ENCODE measurements at regions not wholly inside any gene's neighbourhood (a gene's known extent, or its start where the extent isn't known, plus 50 kb on each side); places are given as distances from the start of the nearest gene placed in this dataset.

DNA sequence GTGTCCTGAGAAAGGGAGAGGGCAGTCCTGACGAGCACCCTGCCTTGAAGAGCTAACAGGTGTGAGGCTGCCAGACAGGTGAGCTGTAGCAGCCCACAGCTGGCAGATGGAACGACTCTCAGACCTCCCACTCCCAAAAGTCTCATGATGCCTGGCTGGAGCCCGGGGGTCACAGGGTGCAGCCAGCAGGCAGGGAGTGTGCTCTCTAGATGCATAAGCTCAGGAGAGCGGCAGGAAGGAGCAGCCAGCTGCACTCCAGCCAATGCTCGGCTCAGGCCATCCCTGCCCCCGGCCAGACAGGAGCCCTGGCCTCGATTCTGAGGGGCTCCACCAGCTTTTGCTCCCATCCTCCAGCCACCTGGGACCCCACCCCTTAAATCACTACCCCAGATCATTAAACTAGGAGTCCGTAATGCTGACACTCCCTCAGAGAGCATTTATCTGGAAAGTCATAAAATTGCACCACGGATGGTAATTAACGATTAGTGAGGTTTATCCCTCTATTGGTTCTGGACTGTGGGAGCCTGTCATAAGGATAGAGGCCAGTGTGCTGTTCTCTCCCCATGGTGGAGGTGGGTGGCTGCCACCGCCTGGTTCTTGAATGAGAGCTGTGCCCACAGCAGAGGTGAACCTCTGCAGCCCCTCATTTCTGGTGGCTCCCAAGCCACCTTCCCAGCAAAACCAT is 63.5 kb upstream of the ZMIZ1 start:
- no peak for TF ChIP-seq FOXP2 (optimal IDR thresholded peaks at IDR 0.05; ENCODE audit: borderline replicate concordance, extremely low read depth, extremely low read length, insufficient read depth)
- TF ChIP-seq TAF1 (IDR thresholded peaks at IDR 0.05; ENCODE audit: borderline replicate concordance, insufficient read depth, low read length): no peak
- TF ChIP-seq SIN3A (IDR thresholded peaks at IDR 0.05; ENCODE audit: borderline replicate concordance, insufficient read depth, low read length): no peak

DNA sequence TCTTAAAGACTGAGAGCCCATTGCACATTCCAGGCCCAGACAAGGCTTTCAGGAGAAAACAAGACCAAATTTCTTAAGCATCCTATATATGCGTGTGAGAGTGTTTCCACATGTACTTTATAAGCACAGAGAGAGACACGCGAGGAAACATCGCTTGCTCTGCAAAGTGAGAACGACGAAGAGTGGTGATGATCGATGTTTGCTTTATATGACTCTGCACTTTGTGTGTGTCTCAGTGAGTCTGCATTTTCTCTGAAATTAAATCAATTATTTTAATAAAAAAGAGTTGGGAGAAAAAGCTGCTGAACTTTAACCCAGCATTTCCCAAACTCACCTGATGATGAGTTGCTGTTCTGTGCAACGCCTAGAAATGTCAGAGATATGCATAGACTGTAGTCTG is 61.7 kb upstream of the ZMIZ1 start:
- TF ChIP-seq SIN3A (IDR thresholded peaks at IDR 0.05; ENCODE audit: borderline replicate concordance, insufficient read depth, low read length) (no peak), POLR2AphosphoS5 (IDR thresholded peaks at IDR 0.05; ENCODE audit: low read depth, low read length) (no peak), FOXP2 (optimal IDR thresholded peaks at IDR 0.05; ENCODE audit: borderline replicate concordance, extremely low read depth, extremely low read length, insufficient read depth) (no peak), TAF1 (IDR thresholded peaks at IDR 0.05; ENCODE audit: borderline replicate concordance, insufficient read depth, low read length) (no peak)
- TF ChIP-seq, protein P1, sequence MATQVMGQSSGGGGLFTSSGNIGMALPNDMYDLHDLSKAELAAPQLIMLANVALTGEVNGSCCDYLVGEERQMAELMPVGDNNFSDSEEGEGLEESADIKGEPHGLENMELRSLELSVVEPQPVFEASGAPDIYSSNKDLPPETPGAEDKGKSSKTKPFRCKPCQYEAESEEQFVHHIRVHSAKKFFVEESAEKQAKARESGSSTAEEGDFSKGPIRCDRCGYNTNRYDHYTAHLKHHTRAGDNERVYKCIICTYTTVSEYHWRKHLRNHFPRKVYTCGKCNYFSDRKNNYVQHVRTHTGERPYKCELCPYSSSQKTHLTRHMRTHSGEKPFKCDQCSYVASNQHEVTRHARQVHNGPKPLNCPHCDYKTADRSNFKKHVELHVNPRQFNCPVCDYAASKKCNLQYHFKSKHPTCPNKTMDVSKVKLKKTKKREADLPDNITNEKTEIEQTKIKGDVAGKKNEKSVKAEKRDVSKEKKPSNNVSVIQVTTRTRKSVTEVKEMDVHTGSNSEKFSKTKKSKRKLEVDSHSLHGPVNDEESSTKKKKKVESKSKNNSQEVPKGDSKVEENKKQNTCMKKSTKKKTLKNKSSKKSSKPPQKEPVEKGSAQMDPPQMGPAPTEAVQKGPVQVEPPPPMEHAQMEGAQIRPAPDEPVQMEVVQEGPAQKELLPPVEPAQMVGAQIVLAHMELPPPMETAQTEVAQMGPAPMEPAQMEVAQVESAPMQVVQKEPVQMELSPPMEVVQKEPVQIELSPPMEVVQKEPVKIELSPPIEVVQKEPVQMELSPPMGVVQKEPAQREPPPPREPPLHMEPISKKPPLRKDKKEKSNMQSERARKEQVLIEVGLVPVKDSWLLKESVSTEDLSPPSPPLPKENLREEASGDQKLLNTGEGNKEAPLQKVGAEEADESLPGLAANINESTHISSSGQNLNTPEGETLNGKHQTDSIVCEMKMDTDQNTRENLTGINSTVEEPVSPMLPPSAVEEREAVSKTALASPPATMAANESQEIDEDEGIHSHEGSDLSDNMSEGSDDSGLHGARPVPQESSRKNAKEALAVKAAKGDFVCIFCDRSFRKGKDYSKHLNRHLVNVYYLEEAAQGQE (IDR thresholded peaks at IDR 0.05; ENCODE audit: insufficient read depth in 1 of 2, low read depth in 2 of 2, low read length in 2 of 2): no peak

DNA sequence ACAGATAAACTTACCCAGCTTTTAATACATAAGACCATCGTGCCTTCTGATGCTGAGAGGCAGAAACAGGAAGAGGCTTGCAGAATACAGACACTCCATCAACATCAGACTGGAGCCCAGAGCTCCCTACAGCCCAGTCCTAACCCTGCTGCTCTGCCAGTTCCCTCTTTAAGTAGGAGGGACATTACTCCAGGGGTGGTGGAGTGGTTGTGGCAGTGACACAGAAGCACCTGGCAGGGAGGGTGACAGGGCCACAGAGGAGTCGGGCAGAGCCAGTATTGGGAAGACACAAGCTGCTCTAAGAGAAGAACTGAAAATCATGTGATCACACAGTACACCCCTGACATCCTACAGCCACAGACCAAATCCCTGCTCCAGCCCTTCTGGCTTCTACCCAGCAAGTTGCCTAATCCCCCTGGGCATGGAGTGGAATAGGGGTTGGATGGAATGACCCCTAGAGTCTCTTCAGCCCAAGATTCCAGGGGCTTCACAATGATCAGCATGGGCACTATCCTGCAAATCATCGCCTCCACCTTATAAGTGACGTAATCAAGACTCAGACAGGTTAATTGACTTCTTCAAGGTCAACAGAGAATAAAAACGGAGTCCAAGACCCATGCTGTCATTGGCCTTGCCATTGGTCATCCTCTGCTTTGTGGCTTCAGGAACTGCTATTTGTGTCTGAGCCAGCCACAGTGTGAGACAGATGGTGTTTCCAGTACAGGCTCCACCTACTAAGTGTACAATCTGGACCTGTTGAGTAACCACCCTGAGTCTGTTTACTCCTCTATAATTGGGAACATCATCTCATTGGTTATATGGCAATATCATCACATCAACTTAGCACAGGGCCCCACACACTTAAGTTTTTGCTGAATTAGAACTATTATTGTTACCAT is 61.1 kb upstream of the ZMIZ1 start:
- no peak for TF ChIP-seq SIN3A (IDR thresholded peaks at IDR 0.05; ENCODE audit: borderline replicate concordance, insufficient read depth, low read length)
- TF ChIP-seq, protein P1 (IDR thresholded peaks at IDR 0.05; ENCODE audit: insufficient read depth in 1 of 2, low read depth in 2 of 2, low read length in 2 of 2): no peak
- TF ChIP-seq FOXP2 (optimal IDR thresholded peaks at IDR 0.05; ENCODE audit: borderline replicate concordance, extremely low read depth, extremely low read length, insufficient read depth): no peak
- no peak for TF ChIP-seq POLR2AphosphoS5 (IDR thresholded peaks at IDR 0.05; ENCODE audit: low read depth, low read length)
- no peak for TF ChIP-seq TAF1 (IDR thresholded peaks at IDR 0.05; ENCODE audit: borderline replicate concordance, insufficient read depth, low read length)

DNA sequence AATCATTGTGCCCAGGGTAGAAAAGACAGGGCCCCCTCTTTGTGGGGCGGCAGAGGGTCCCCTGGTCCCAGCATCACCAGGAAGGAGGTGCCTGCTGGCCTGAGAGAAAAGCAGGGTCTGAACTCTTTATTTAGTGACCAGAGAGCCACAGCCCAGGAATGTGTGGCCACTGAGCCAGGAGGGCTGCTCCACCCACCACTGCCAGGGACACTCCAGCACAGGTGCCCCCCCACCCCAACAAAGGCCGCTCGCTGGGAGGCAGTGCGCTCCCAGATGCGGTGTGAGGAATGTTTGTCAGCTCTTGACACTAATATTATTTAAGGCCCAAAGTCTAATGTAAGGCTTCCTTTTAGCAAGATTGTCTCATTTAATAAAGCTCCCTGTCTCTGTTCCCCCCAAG is 59.6 kb upstream of the ZMIZ1 start:
- TF ChIP-seq FOXP2 (optimal IDR thresholded peaks at IDR 0.05; ENCODE audit: borderline replicate concordance, extremely low read depth, extremely low read length, insufficient read depth): no peak
- no peak for TF ChIP-seq TAF1 (IDR thresholded peaks at IDR 0.05; ENCODE audit: borderline replicate concordance, insufficient read depth, low read length)
- TF ChIP-seq, protein P1 (IDR thresholded peaks at IDR 0.05; ENCODE audit: insufficient read depth in 1 of 2, low read depth in 2 of 2, low read length in 2 of 2): no peak
- no peak for TF ChIP-seq SIN3A (IDR thresholded peaks at IDR 0.05; ENCODE audit: borderline replicate concordance, insufficient read depth, low read length)
- TF ChIP-seq POLR2AphosphoS5 (IDR thresholded peaks at IDR 0.05; ENCODE audit: low read depth, low read length): no peak

DNA sequence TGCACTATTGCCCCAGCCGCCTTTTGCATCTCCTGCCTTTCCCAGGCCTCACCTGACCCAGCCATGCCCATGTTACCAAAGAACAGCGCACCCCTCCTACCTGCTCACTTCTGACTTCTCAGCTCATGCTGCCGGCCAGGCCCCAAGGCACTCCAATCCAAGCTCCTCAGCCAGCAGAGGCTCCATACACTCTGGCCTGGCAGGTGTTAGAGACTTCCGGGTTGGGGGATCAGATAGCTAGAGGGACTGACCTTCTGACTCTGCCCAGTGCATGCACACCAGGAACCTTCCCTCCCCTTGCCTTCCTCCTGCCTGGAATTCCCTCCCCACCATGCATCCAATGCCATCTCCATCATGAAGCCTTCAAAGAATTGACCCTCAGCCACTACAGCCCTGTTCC is 56.2 kb upstream of the ZMIZ1 start:
- TF ChIP-seq, protein P1 (IDR thresholded peaks at IDR 0.05; ENCODE audit: insufficient read depth in 1 of 2, low read depth in 2 of 2, low read length in 2 of 2): no peak
- TF ChIP-seq TAF1 (IDR thresholded peaks at IDR 0.05; ENCODE audit: borderline replicate concordance, insufficient read depth, low read length) (no peak), SIN3A (IDR thresholded peaks at IDR 0.05; ENCODE audit: borderline replicate concordance, insufficient read depth, low read length) (no peak), POLR2AphosphoS5 (IDR thresholded peaks at IDR 0.05; ENCODE audit: low read depth, low read length) (no peak), FOXP2 (optimal IDR thresholded peaks at IDR 0.05; ENCODE audit: borderline replicate concordance, extremely low read depth, extremely low read length, insufficient read depth) (no peak)
